GM12878 (cell line): ENCODE measurements at regions not wholly inside any gene's neighbourhood (a gene's known extent, or its start where the extent isn't known, plus 50 kb on each side); places are given as distances from the start of the nearest gene placed in this dataset.

Experiments
- ATAC-seq: fragments of 200-7000 bp; cut with Tn5 transposase; 3 replicates; pipeline ENCODE4 v1.9.1; 2020; ENCODE audit warnings: mild to moderate bottlenecking, moderate library complexity
- BruUV-seq: library from RNA; stranded (reverse); fragments of 400-500 nt; replicated peaks from 2 replicates; lab custom pipeline; 2021; lab: Mats Ljungman, UMichigan
- CTCF ChIA-PET: fragments of 300-600 bp; sonication (Branson Sonifier 250); formaldehyde crosslinking; extraction: SDS; loops from one replicate; lab custom pipeline; 2021; ENCODE audit warnings: inconsistent platforms; lab: Yijun Ruan, JAX
- POLR2A ChIA-PET: fragments of 350-600 bp; formaldehyde crosslinking; extraction: SDS; loops from one replicate; lab custom pipeline; 2021; ENCODE audit warnings: inconsistent platforms; lab: Charles Lee
- RAD21 ChIA-PET: fragments of 300-600 bp; sonication (Branson Sonifier 250); formaldehyde crosslinking; loops from one replicate; lab custom pipeline; 2023; ENCODE audit warnings: antibody characterized with exemption; ENCODE audit not compliant: unreplicated experiment; lab: Charles Lee
- SMC1A ChIA-PET: fragments of 300-600 bp; sonication (Branson Sonifier 250); formaldehyde crosslinking; loops from one replicate; lab custom pipeline; 2023; ENCODE audit not compliant: unreplicated experiment, uncharacterized antibody; lab: Charles Lee
- DNase-seq: peaks from one replicate; pipeline ENCODE4 v3.0.0-alpha.2; 2011; ENCODE audit warnings: low read depth, low spot score
- FAIRE-seq: peaks from 3 replicates; lab custom pipeline; 2011; peaks lifted over from hg19 to GRCh38; lab: Jason Lieb, UNC
- H2AFZ ChIP-seq: 2 replicates; pipeline ENCODE4 v1.6.0; 2011; ENCODE audit warnings: low read depth, low read length, control low read depth; ENCODE audit not compliant: control insufficient read depth
- H3K27ac ChIP-seq: 2 replicates; pipeline ENCODE4 v1.5.1; 2011; ENCODE audit warnings: control low read depth; ENCODE audit not compliant: control insufficient read depth, insufficient read depth
- H3K27me3 ChIP-seq, 2 experiments: replicated peaks in 1 of 2; 2 replicates each; pipeline versions ENCODE4 v1.6.0 to v1.6.1; 2011; ENCODE audit warnings: low read length in 1 of 2; ENCODE audit not compliant: control insufficient read depth in 2 of 2, insufficient read depth in 2 of 2
- H3K36me3 ChIP-seq, 2 experiments: 2 replicates each; pipeline ENCODE4 v1.5.1; 2011; ENCODE audit warnings: low read length in 1 of 2; ENCODE audit not compliant: control insufficient read depth in 2 of 2, insufficient read depth in 2 of 2
- H3K4me1 ChIP-seq: 2 replicates; pipeline ENCODE4 v1.6.1; 2011; ENCODE audit warnings: mild to moderate bottlenecking, low read length, moderate library complexity, mixed read lengths; ENCODE audit not compliant: control insufficient read depth, insufficient read depth
- H3K4me2 ChIP-seq: 2 replicates; pipeline ENCODE4 v1.6.0; 2011; ENCODE audit warnings: control low read depth; ENCODE audit not compliant: control insufficient read depth, insufficient read depth
- H3K4me3 ChIP-seq: fragments of 200-600 bp; sonication (generic); 2 replicates; pipeline ENCODE4 v1.5.1; 2016
- H3K79me2 ChIP-seq: 2 replicates; pipeline ENCODE4 v1.6.0; 2011; ENCODE audit warnings: low read length; ENCODE audit not compliant: control insufficient read depth, insufficient read depth
- H3K9ac ChIP-seq: 2 replicates; pipeline ENCODE4 v1.8.0; 2011; ENCODE audit warnings: low read length, control low read depth, mixed read lengths; ENCODE audit not compliant: control insufficient read depth, insufficient read depth
- H3K9me3 ChIP-seq: replicated peaks from 3 replicates; pipeline ENCODE4 v1.5.1; 2011; ENCODE audit warnings: mild to moderate bottlenecking, low read length; ENCODE audit not compliant: control insufficient read depth, insufficient read depth
- H4K20me1 ChIP-seq: 2 replicates; pipeline ENCODE4 v1.6.0; 2011; ENCODE audit not compliant: control insufficient read depth, insufficient read depth
- ASH2L ChIP-seq: fragments of 300-600, 200-600 bp; sonication (generic); IDR thresholded peaks from 2 replicates; pipeline ENCODE4 v1.6.1; 2017; ENCODE audit warnings: low read depth, mild to moderate bottlenecking, borderline replicate concordance
- E2F8 ChIP-seq: fragments of 450-650 bp; IDR thresholded peaks from 2 replicates; pipeline ENCODE4 v1.6.1; 2018; ENCODE audit warnings: mild to moderate bottlenecking, low read depth, moderate library complexity; ENCODE audit not compliant: partially characterized antibody
- FOXM1 ChIP-seq: IDR thresholded peaks from 2 replicates; pipeline ENCODE4 v1.6.1; 2012; ENCODE audit warnings: low read depth, mild to moderate bottlenecking, inconsistent platforms, low read length, moderate library complexity
- IRF5 ChIP-seq: fragments of 450-650 bp; IDR thresholded peaks from 2 replicates; pipeline ENCODE4 v1.6.1; 2017; ENCODE audit warnings: borderline replicate concordance
- MEF2B ChIP-seq: fragments of 450-650 bp; IDR thresholded peaks from 2 replicates; pipeline ENCODE4 v1.6.1; 2018; ENCODE audit warnings: mild to moderate bottlenecking, moderate library complexity; ENCODE audit not compliant: partially characterized antibody, poor library complexity, severe bottlenecking
- POU2F2 ChIP-seq: IDR thresholded peaks from 3 replicates; pipeline ENCODE4 v1.6.1; 2011; ENCODE audit warnings: low read depth, mild to moderate bottlenecking, low read length, borderline replicate concordance
- PRDM15 ChIP-seq: fragments of 450-650 bp; formaldehyde crosslinking; IDR thresholded peaks from 2 replicates; pipeline ENCODE4 v1.4.0; 2020; ENCODE audit warnings: mild to moderate bottlenecking, moderate library complexity
- SIN3A ChIP-seq: IDR thresholded peaks from 2 replicates; pipeline ENCODE4 v1.6.1; 2012; ENCODE audit warnings: low read depth, low read length, improper control_type of control experiment
- TARDBP ChIP-seq: IDR thresholded peaks from 2 replicates; pipeline ENCODE4 v1.6.1; 2016; ENCODE audit warnings: borderline replicate concordance
- WRNIP1 ChIP-seq: IDR thresholded peaks from 2 replicates; pipeline ENCODE4 v1.6.1; 2011; ENCODE audit warnings: low read depth, low read length, improper control_type of control experiment, borderline replicate concordance
- YBX1 ChIP-seq: fragments of 450-650 bp; IDR thresholded peaks from 2 replicates; pipeline ENCODE4 v1.6.1; 2016; ENCODE audit warnings: antibody characterized with exemption
- ZBTB11 ChIP-seq: fragments of 450-650 bp; formaldehyde crosslinking; IDR thresholded peaks from 2 replicates; pipeline ENCODE4 v1.5.0; 2022; ENCODE audit warnings: mild to moderate bottlenecking, missing genetic modification characterization
- WGBS: methylation state at CpG from one replicate; pipeline ENCODE4 v1.1.6; 2016; ENCODE audit warnings: low lambda C conversion rate; ENCODE audit not compliant: insufficient replicate concordance, insufficient coverage; ENCODE audit errors: missing lambda C conversion rate; 5-methylcytosine and 5-hydroxymethylcytosine counted together
- in situ Hi-C: fragments of 300-500 bp; cut with MboI; formaldehyde crosslinking; loops from 9 replicates; pipeline ENCODE4 v1.14.3; 2018; ENCODE audit warnings: mixed read lengths
- intact Hi-C: fragments of 100-400 bp; cut with micrococcal nuclease; formaldehyde crosslinking; loops from one replicate; pipeline ENCODE4 v1.14.2; 2022; ENCODE audit not compliant: unreplicated experiment

GRCh38 chr21:25126564-25126963, 480.7 kb downstream of the MRPL39 start (continued):
- TF ChIP-seq ZBTB11 (CRISPR knock-in tag): no peak
- no peak for TF ChIP-seq YBX1
- no peak for TF ChIP-seq ASH2L

GRCh38 chr21:25118648-25119047, 488.6 kb downstream of the MRPL39 start:
- no peak overlapping the region for H3K9ac ChIP-seq
- no peaks in the 10 kb centered on the region for H3K4me1 ChIP-seq
- BruUV-seq: no TSS peak
- H3K4me2 ChIP-seq: no peak overlapping the region
- ChIA-PET RAD21 (no interaction called here), CTCF (no interaction called here), POLR2A (no interaction called here), SMC1A (interaction anchor here (1.1 kb wide), 1 partner anchor 44 kb away, joined by 3 read pairs; no protein-coding TSS in a partner anchor)
- H4K20me1 ChIP-seq: no peaks in the 10 kb centered on the region
- no peak overlapping the region for H3K27ac ChIP-seq
- FAIRE-seq (no peak), DNase-seq (no peak), ATAC-seq (no peak)
- H3K4me3 ChIP-seq: no peak overlapping the region
- no peak overlapping the region for H2AFZ ChIP-seq
- H3K36me3 ChIP-seq: no peaks in the 10 kb centered on the region
- 62% methylated on average over 13 of the region's 13 CpGs for WGBS
- H3K27me3 ChIP-seq: no peaks in the 10 kb centered on the region
- no peaks in the 10 kb centered on the region; the same call in 2 of the 3 replicates for H3K9me3 ChIP-seq
- in situ Hi-C loops (no loop called here), intact Hi-C loops (no loop called here)
- H3K79me2 ChIP-seq: no peaks in the 10 kb centered on the region
- TF ChIP-seq MEF2B (no peak), IRF5 (no peak), PRDM15 (CRISPR knock-in tag) (no peak), WRNIP1 (no peak), E2F8 (no peak), SIN3A (no peak), POU2F2 (no peak), TARDBP (no peak), FOXM1 (no peak)
